Astrocyte (in vitro differentiated cells and primary cell): ENCODE measurements at regions not wholly inside any gene's neighbourhood (a gene's known extent, or its start where the extent isn't known, plus 50 kb on each side); places are given as distances from the start of the nearest gene placed in this dataset.

Source experiments
- DNase-seq: peaks from one replicate; pipeline ENCODE4 v3.0.0-alpha.2; 2010; ENCODE audit warnings: low read depth
- FAIRE-seq: peaks from 2 replicates; lab custom pipeline; 2011; peaks lifted over from hg19 to GRCh38; lab: Jason Lieb, UNC
- H2AFZ ChIP-seq: 2 replicates; pipeline ENCODE4 v1.6.0; 2012; ENCODE audit warnings: low read depth, low read length, inconsistent platforms
- H3K27ac ChIP-seq: 2 replicates; pipeline ENCODE4 v1.5.1; 2011; ENCODE audit warnings: low read depth, low read length, inconsistent platforms
- H3K27me3 ChIP-seq: 2 replicates; pipeline ENCODE4 v1.6.0; 2011; ENCODE audit warnings: low read length, inconsistent platforms; ENCODE audit not compliant: insufficient read depth
- H3K36me3 ChIP-seq: 2 replicates; pipeline ENCODE4 v1.5.1; 2011; ENCODE audit warnings: low read length, inconsistent platforms; ENCODE audit not compliant: insufficient read depth
- H3K4me1 ChIP-seq: 2 replicates; pipeline ENCODE4 v1.5.1; 2011; ENCODE audit warnings: low read length, inconsistent platforms; ENCODE audit not compliant: insufficient read depth
- H3K4me2 ChIP-seq: 2 replicates; pipeline ENCODE4 v1.6.0; 2012; ENCODE audit warnings: low read length, inconsistent platforms
- H3K4me3 ChIP-seq: 2 replicates; pipeline ENCODE4 v1.5.1; 2011; ENCODE audit warnings: low read depth, mild to moderate bottlenecking, low read length, inconsistent platforms; ENCODE audit not compliant: insufficient read depth
- H3K79me2 ChIP-seq: 2 replicates; pipeline ENCODE4 v1.6.0; 2012; ENCODE audit warnings: mild to moderate bottlenecking, low read length, inconsistent platforms; ENCODE audit not compliant: insufficient read depth
- H3K9ac ChIP-seq: 2 replicates; pipeline ENCODE4 v1.6.0; 2012; ENCODE audit warnings: mild to moderate bottlenecking, low read length, inconsistent platforms
- H3K9me3 ChIP-seq: 2 replicates; pipeline ENCODE4 v1.5.1; 2012; ENCODE audit warnings: low read depth, mild to moderate bottlenecking, low read length, inconsistent platforms; ENCODE audit not compliant: insufficient read depth
- H4K20me1 ChIP-seq: 2 replicates; pipeline ENCODE4 v1.6.0; 2012; ENCODE audit warnings: low read length, inconsistent platforms; ENCODE audit not compliant: insufficient read depth
- H3K27ac Mint-ChIP-seq: one replicate; pipeline ENCODE4 v1.8.0; 2021; ENCODE audit warnings: mild to moderate bottlenecking, mixed read lengths; ENCODE audit not compliant: unreplicated experiment
- H3K27me3 Mint-ChIP-seq: one replicate; pipeline ENCODE4 v1.8.0; 2021; ENCODE audit warnings: low read depth, mixed read lengths; ENCODE audit not compliant: unreplicated experiment
- H3K36me3 Mint-ChIP-seq: one replicate; pipeline ENCODE4 v1.8.0; 2021; ENCODE audit warnings: low read depth, mixed read lengths; ENCODE audit not compliant: unreplicated experiment
- H3K4me1 Mint-ChIP-seq: one replicate; pipeline ENCODE4 v1.8.0; 2021; ENCODE audit warnings: low read depth, mixed read lengths; ENCODE audit not compliant: unreplicated experiment
- H3K4me3 Mint-ChIP-seq: one replicate; pipeline ENCODE4 v1.8.0; 2021; ENCODE audit warnings: mild to moderate bottlenecking, moderate library complexity, mixed read lengths; ENCODE audit not compliant: unreplicated experiment
- H3K9me3 Mint-ChIP-seq: one replicate; pipeline ENCODE4 v1.8.0; 2021; ENCODE audit warnings: mild to moderate bottlenecking, mixed read lengths; ENCODE audit not compliant: unreplicated experiment
- EZH2 ChIP-seq: IDR thresholded peaks from 2 replicates; pipeline ENCODE4 v1.6.1; 2012; ENCODE audit warnings: mild to moderate bottlenecking, low read length, inconsistent platforms; ENCODE audit not compliant: insufficient read depth
- TF ChIP-seq, protein P1 (sequence below): IDR thresholded peaks from 2 replicates; pipeline ENCODE4 v1.5.1; 2011; ENCODE audit warnings: low read depth, mild to moderate bottlenecking, inconsistent platforms, low read length, moderate library complexity; ENCODE audit not compliant: insufficient read depth

DNA sequence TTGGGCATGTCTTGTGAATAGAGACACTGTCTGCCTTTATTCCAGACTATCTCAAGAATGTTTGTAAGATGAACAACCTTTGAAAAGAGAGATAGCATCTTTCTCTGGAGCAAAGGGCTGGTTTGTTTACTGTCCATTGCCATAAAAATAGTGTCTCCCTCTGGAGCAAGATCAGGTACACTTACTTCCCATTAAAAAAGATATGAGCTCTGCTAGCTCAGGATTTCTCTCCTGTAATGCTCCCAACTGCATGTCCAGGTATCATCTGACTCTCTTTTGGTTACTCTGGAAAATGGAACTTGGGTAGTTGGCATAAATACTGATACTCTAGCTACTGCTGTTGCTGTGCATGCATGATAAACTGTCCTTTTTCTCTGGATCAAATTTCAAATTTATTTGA lies 381.1 kb downstream of the TFEC start:
- no peak for DNase-seq
- H3K9me3 Mint-ChIP-seq, result no peaks in the 10 kb centered on the region
- H3K4me1 Mint-ChIP-seq, result peaks cover 4% of the 10 kb centered on the region
- H3K9ac ChIP-seq, result no peak overlapping the region
- H4K20me1 ChIP-seq, result no peaks in the 10 kb centered on the region
- H3K36me3 Mint-ChIP-seq, result no peaks in the 10 kb centered on the region
- no peaks in the 10 kb centered on the region for H3K27me3 ChIP-seq
- H3K4me3 Mint-ChIP-seq, result no peak overlapping the region
- no peak for FAIRE-seq
- H3K27ac Mint-ChIP-seq, result no peak overlapping the region
- no peak overlapping the region for H3K4me2 ChIP-seq
- H3K4me3 ChIP-seq, result no peak overlapping the region
- H3K79me2 ChIP-seq, result no peaks in the 10 kb centered on the region
- no peak for TF ChIP-seq EZH2
- TF ChIP-seq, protein P1, sequence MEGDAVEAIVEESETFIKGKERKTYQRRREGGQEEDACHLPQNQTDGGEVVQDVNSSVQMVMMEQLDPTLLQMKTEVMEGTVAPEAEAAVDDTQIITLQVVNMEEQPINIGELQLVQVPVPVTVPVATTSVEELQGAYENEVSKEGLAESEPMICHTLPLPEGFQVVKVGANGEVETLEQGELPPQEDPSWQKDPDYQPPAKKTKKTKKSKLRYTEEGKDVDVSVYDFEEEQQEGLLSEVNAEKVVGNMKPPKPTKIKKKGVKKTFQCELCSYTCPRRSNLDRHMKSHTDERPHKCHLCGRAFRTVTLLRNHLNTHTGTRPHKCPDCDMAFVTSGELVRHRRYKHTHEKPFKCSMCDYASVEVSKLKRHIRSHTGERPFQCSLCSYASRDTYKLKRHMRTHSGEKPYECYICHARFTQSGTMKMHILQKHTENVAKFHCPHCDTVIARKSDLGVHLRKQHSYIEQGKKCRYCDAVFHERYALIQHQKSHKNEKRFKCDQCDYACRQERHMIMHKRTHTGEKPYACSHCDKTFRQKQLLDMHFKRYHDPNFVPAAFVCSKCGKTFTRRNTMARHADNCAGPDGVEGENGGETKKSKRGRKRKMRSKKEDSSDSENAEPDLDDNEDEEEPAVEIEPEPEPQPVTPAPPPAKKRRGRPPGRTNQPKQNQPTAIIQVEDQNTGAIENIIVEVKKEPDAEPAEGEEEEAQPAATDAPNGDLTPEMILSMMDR, result no peak
- H3K4me1 ChIP-seq, result no peaks in the 10 kb centered on the region
- no peaks in the 10 kb centered on the region for H3K9me3 ChIP-seq
- no peaks in the 10 kb centered on the region for H3K27me3 Mint-ChIP-seq
- no peak overlapping the region for H3K27ac ChIP-seq
- H2AFZ ChIP-seq, result no peak overlapping the region
- H3K36me3 ChIP-seq, result no peaks in the 10 kb centered on the region

- no peak for TF ChIP-seq EZH2
- TF ChIP-seq, protein P1, result no peak
- Mint-ChIP-seq H3K27me3 (no peaks in the 10 kb centered on the region), H3K36me3 (no peaks in the 10 kb centered on the region), H3K4me1 (peaks cover 2% of the 10 kb centered on the region), H3K4me3 (no peak overlapping the region), H3K9me3 (no peaks in the 10 kb centered on the region), H3K27ac (no peak overlapping the region)
- Histone ChIP-seq H2AFZ (no peak overlapping the region), H3K4me2 (no peak overlapping the region), H3K27me3 (no peaks in the 10 kb centered on the region), H3K9ac (no peak overlapping the region), H3K4me1 (no peaks in the 10 kb centered on the region), H4K20me1 (no peaks in the 10 kb centered on the region), H3K27ac (no peak overlapping the region), H3K36me3 (no peaks in the 10 kb centered on the region), H3K79me2 (no peaks in the 10 kb centered on the region), H3K9me3 (no peaks in the 10 kb centered on the region), H3K4me3 (no peak overlapping the region)
- FAIRE-seq (no peak), DNase-seq (no peak)
These were observed 382.9 kb downstream of the TFEC start for GRCh38 chr7:115647712-115648111.

DNA sequence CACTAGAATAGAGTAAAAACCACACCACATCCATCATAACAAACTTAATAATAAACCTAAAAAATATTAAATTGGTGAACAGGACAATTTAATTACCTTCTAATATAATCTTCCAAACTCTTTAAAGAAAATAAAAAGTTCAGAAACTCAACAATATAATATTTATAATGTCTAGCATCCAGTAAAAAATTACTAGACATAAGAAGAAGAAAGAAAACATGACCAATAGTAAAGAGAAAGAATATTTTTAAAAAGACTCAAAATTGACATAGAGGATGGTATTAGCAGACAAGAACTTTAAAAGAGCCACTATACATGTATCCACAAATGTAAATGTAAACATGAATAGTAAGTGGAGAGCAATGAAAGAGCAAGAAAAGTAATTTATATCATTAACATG lies 388.4 kb downstream of the TFEC start:
- H3K4me3 Mint-ChIP-seq, result no peak overlapping the region
- Histone ChIP-seq H3K36me3 (no peaks in the 10 kb centered on the region), H3K79me2 (no peaks in the 10 kb centered on the region), H3K4me2 (no peak overlapping the region), H3K27ac (no peak overlapping the region), H3K4me3 (no peak overlapping the region), H3K27me3 (no peaks in the 10 kb centered on the region), H2AFZ (no peak overlapping the region), H3K9ac (no peak overlapping the region), H3K9me3 (no peaks in the 10 kb centered on the region), H4K20me1 (no peaks in the 10 kb centered on the region), H3K4me1 (no peaks in the 10 kb centered on the region)
- FAIRE-seq (no peak), DNase-seq (no peak)
- no peaks in the 10 kb centered on the region for H3K27me3 Mint-ChIP-seq
- H3K27ac Mint-ChIP-seq, result no peak overlapping the region
- peaks cover 2% of the 10 kb centered on the region for H3K9me3 Mint-ChIP-seq
- no peaks in the 10 kb centered on the region for H3K4me1 Mint-ChIP-seq
- H3K36me3 Mint-ChIP-seq, result no peaks in the 10 kb centered on the region
- TF ChIP-seq, protein P1, result no peak
- no peak for TF ChIP-seq EZH2
